H1 (cell line): ENCODE measurements at regions not wholly inside any gene's neighbourhood (a gene's known extent, or its start where the extent isn't known, plus 50 kb on each side); places are given as distances from the start of the nearest gene placed in this dataset.

Experiments
- BACH1 ChIP-seq: IDR thresholded peaks from 2 replicates; pipeline ENCODE4 v1.6.1; 2012; ENCODE audit warnings: low read length, improper control_type of control experiment
- CHD7 ChIP-seq: fragments of 300-600 bp; sonication (generic); IDR thresholded peaks from 2 replicates; pipeline ENCODE4 v1.7.1; 2012; ENCODE audit warnings: low read length, moderate library complexity, mild to moderate bottlenecking, inconsistent platforms; ENCODE audit not compliant: insufficient replicate concordance
- CREB1 ChIP-seq: IDR thresholded peaks from 2 replicates; pipeline ENCODE4 v1.6.1; 2012; ENCODE audit warnings: inconsistent platforms
- SAP30 ChIP-seq: fragments of 300-600 bp; sonication (generic); IDR thresholded peaks from 2 replicates; pipeline ENCODE4 v1.7.1; 2012; ENCODE audit warnings: low read length, moderate library complexity, mild to moderate bottlenecking, inconsistent platforms; ENCODE audit not compliant: insufficient read depth, insufficient replicate concordance
- YY1 ChIP-seq: IDR thresholded peaks from 2 replicates; pipeline ENCODE4 v1.6.1; 2011; ENCODE audit warnings: low read depth, mild to moderate bottlenecking, low read length

- TF ChIP-seq SAP30: no peak
- TF ChIP-seq YY1: no peak
- no peak for TF ChIP-seq CREB1
- no peak for TF ChIP-seq CHD7
- no peak for TF ChIP-seq BACH1
Measured at GRCh38 chr7:410395-410910, 109.2 kb downstream of the PDGFA start (continued).
